ENCODE measurements at regions not wholly inside any gene's neighbourhood (a gene's known extent, or its start where the extent isn't known, plus 50 kb on each side); places are given as distances from the start of the nearest gene placed in this dataset.

DNA sequence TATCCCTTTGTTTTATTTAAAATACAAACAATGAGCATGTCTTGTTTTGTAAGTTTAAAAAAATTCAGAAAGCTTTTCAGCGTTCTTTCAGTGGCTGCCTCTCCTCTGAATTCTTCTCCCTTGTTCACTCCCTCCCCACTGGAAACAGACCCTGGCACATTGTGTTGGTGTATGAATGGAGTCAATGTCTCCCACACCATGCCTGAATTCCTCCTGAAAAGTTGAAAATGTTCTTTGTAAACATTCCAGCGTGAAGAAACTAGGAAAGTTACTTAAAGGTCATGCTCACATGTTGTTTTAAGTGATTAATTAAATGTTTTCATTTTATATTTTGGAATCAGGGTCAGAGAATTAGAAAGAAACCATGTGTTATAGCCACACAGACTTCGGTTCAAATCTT is 136.9 kb upstream of the DYNLRB2 start:
- TF ChIP-seq ZFX (IDR thresholded peaks at IDR 0.05) (no peak), CTCF (conservative IDR thresholded peaks at IDR 0.05) (no peak)
- H3K27ac ChIP-seq = no peak overlapping the region

DNA sequence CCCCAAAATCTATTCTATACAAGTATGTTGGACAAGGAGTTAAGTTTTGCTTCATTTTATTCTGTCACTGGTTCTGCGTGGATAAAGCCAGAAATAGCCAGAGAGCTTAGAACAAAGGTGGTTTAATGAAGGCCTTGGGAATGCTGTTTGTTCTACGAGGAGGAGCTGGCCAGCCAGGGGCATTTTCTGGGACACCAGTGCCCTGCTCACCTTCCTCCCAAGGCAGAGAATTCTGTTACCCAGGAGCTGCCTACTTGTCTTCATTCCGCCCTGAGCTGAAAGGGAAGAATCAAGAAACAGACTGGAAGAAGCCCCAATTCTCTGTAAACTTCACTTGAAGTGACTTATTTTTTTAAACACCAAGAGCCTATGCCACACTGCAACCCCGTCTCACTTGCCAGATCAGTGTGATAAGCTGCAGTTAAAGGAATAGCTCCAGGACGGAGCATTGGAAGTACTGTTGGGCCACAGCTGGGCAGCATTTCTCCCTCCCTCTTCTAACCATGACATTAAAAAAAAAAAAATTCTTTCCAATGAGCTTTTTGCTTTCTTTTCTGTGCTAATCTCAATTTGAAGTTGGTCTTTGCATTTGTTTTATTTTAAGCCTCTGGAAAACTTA is 149.8 kb upstream of the DYNLRB2 start:
- H3K27ac ChIP-seq = no peak overlapping the region
- no peak for TF ChIP-seq ZFX (IDR thresholded peaks at IDR 0.05)
- TF ChIP-seq CTCF (conservative IDR thresholded peaks at IDR 0.05) = no peak

GRCh38 chr16:80390046-80390445 is 150.7 kb upstream of the DYNLRB2 start:
- H3K27ac ChIP-seq = no peak overlapping the region
- no peak for TF ChIP-seq CTCF (conservative IDR thresholded peaks at IDR 0.05)
- no peak for TF ChIP-seq ZFX (IDR thresholded peaks at IDR 0.05)

GRCh38 chr16:80389338-80389737 is 151.5 kb upstream of the DYNLRB2 start:
- no peak overlapping the region for H3K27ac ChIP-seq
- TF ChIP-seq ZFX (IDR thresholded peaks at IDR 0.05) (no peak), CTCF (conservative IDR thresholded peaks at IDR 0.05) (no peak)

DNA sequence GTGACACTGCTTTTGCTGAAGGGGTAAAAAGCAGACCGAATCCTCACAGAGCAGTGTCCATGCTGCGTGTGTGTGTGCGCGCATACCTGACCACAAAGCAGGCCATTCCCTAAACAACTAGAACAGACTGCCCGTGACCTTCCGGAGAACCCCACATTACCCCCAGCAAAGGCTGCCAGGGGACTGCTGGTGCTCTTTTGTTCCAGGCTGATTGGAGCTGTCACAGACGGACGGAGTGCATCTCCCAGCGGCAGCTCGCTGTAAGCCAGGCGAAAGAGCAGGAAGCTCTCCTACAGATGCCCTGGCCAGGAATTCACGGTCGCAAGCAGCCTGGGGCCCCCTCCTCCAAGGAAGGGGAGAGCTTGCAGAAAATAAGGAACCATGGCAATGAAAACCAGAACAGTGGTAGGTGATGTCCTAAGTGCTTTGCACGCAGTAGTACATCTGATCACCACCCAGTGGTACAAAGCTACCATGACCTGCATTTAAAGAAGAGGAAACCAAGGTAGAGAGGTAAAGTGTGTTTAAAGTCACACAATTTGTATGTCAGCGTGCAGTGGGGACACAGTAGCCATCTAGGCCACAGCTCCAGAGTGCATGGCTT is 153.4 kb upstream of the DYNLRB2 start:
- no peak overlapping the region for H3K27ac ChIP-seq
- TF ChIP-seq CTCF (conservative IDR thresholded peaks at IDR 0.05) = no peak
- TF ChIP-seq ZFX (IDR thresholded peaks at IDR 0.05) = no peak

DNA sequence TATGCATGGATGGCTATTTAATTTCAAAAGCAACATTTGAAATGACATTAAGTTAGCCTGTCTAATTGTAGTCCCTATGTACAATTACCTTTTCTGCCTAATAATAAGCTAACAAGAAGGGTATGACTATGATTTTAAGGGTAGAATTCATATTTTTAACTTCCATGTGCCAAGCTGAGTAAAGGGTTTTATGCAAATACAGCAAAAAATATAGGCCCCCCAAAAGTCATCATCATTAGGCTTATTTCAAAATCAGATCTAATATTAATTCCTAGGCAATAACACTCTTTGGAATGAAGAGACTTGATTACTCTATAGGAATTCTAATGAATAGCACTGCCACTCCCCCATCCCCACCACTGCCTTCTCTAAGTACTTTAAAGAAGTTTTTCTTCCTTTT is 155.9 kb upstream of the DYNLRB2 start:
- TF ChIP-seq ZFX (IDR thresholded peaks at IDR 0.05) (no peak), CTCF (conservative IDR thresholded peaks at IDR 0.05) (no peak)
- H3K27ac ChIP-seq = no peak overlapping the region

DNA sequence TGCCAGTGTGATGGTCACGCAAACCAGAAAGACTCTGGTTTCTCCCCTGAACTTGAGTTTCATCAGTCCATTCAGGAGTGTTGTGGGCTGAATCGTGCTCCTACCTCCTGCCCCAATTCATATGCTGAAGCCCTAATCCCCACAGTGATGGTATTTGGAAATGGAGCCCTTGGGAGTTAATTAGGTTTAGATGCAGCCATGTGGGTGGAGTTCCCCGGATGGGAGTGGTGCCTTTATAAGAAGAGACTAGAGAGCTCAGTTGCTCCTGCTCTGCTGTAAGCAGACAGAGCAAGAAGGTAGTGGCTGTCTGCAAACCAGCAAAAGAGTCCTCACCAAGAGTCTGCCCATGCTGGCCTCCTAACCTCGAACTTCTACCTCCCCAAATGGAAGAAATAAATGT is 160.3 kb upstream of the DYNLRB2 start:
- H3K27ac ChIP-seq = no peak overlapping the region
- TF ChIP-seq ZFX (IDR thresholded peaks at IDR 0.05) (no peak), CTCF (conservative IDR thresholded peaks at IDR 0.05) (no peak)

All from C4-2B (cell line).